NT2/D1 (cell line): ENCODE measurements at regions not wholly inside any gene's neighbourhood (a gene's known extent, or its start where the extent isn't known, plus 50 kb on each side); places are given as distances from the start of the nearest gene placed in this dataset.

Source experiments
- SUZ12 ChIP-seq: IDR thresholded peaks from 2 replicates; pipeline ENCODE4 v1.6.1; 2011; ENCODE audit not compliant: insufficient read length, insufficient read depth; ENCODE audit errors: extremely low read depth
- YY1 ChIP-seq: IDR thresholded peaks from 2 replicates; pipeline ENCODE4 v1.6.1; 2011; ENCODE audit not compliant: insufficient read length, insufficient read depth
- ZNF274 ChIP-seq: IDR thresholded peaks from 2 replicates; pipeline ENCODE4 v1.6.1; 2011; ENCODE audit warnings: mild to moderate bottlenecking, low read depth, low read length

GRCh38 chr15:37595426-37595970 is 338.9 kb upstream of the TMCO5A start:
- TF ChIP-seq YY1 (no peak), SUZ12 (no peak), ZNF274 (no peak)
